OCI-LY3 (cell line): ENCODE measurements at regions not wholly inside any gene's neighbourhood (a gene's known extent, or its start where the extent isn't known, plus 50 kb on each side); places are given as distances from the start of the nearest gene placed in this dataset.

Experiments used
- H2AFZ ChIP-seq: fragments of 200-600, 300-600 bp; shearing (Covaris generic); 2 replicates; pipeline ENCODE4 v1.6.0; 2014; ENCODE audit warnings: antibody characterized with exemption, low read depth, low read length
- H3K27ac ChIP-seq: fragments of 200-600, 300-600 bp; sonication (generic); 2 replicates; pipeline ENCODE4 v1.5.1; 2014; ENCODE audit warnings: mild to moderate bottlenecking, low read length, moderate library complexity, mixed read lengths
- H3K27me3 ChIP-seq: fragments of 200-600, 300-600 bp; sonication (generic); 2 replicates; pipeline ENCODE4 v1.6.1; 2014; ENCODE audit warnings: low read depth, low read length, mixed read lengths
- H3K36me3 ChIP-seq: fragments of 200-600, 300-600 bp; sonication (generic); replicated peaks from 2 replicates; pipeline ENCODE3; 2014; ENCODE audit warnings: low read depth, low read length, mixed read lengths
- H3K4me1 ChIP-seq: fragments of 300-600, 200-600 bp; sonication (generic); 2 replicates; pipeline ENCODE4 v1.6.1; 2014; ENCODE audit warnings: low read length, mixed read lengths
- H3K4me2 ChIP-seq: fragments of 200-600, 300-600 bp; sonication (generic); 2 replicates; pipeline ENCODE4 v1.6.1; 2014; ENCODE audit warnings: low read length, mixed read lengths
- H3K4me3 ChIP-seq: fragments of 300-600, 200-600 bp; sonication (generic); 2 replicates; pipeline ENCODE4 v1.5.1; 2014; ENCODE audit warnings: antibody characterized with exemption, mild to moderate bottlenecking, low read length, moderate library complexity
- H3K79me2 ChIP-seq: fragments of 300-600, 200-600 bp; shearing (Covaris generic); 2 replicates; pipeline ENCODE4 v1.6.1; 2014; ENCODE audit warnings: mild to moderate bottlenecking, low read length, mixed read lengths
- H3K9ac ChIP-seq: fragments of 300-600, 200-600 bp; shearing (Covaris generic); 2 replicates; pipeline ENCODE4 v1.6.0; 2014; ENCODE audit warnings: mild to moderate bottlenecking, low read length, moderate library complexity
- H3K9me3 ChIP-seq: fragments of 200-600, 300-600 bp; shearing (Covaris generic); 2 replicates; pipeline ENCODE4 v1.6.1; 2014; ENCODE audit warnings: low read length, mixed read lengths; ENCODE audit not compliant: insufficient read depth
- H4K20me1 ChIP-seq: fragments of 200-600, 300-600 bp; sonication (generic); 2 replicates; pipeline ENCODE4 v1.6.1; 2016; ENCODE audit warnings: low read length, mixed read lengths; ENCODE audit not compliant: insufficient read depth
- EZH2phosphoT487 ChIP-seq: fragments of 200-600 bp; shearing (Covaris generic); IDR thresholded peaks from 2 replicates; pipeline ENCODE4 v1.6.1; 2018; ENCODE audit warnings: antibody characterized with exemption, mixed run types, low read depth
- TF ChIP-seq, protein P1 (sequence below): fragments of 200-600, 300-600 bp; sonication (generic); IDR thresholded peaks from 2 replicates; pipeline ENCODE4 v1.5.1; 2014; ENCODE audit warnings: antibody characterized with exemption, low read length, low read depth

DNA sequence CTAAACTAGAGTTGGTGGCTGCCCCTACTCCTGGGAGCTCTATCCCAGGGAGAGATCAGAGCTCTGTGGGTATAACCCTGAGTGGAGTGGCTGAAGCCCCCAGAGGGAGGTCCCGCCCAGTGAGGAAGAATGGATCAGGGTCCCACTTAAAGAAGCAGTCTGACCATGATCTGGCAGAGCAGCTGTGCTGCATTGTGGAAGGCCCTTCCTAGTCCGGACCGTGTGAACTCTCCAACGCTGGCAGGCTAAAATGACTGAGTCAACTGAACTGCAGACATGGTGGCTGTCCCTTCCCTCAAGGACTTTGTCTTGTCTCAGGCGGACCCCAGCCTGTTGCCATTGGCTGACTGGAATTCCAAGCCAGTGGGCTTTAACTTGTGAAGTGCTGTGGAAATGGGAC is 494.2 kb downstream of the FAM181B start:
- Histone ChIP-seq H3K36me3 (no peaks in the 10 kb centered on the region), H2AFZ (no peak overlapping the region), H4K20me1 (no peaks in the 10 kb centered on the region), H3K27me3 (no peaks in the 10 kb centered on the region), H3K4me1 (no peaks in the 10 kb centered on the region), H3K9me3 (no peaks in the 10 kb centered on the region), H3K9ac (no peak overlapping the region), H3K4me2 (no peak overlapping the region), H3K79me2 (no peaks in the 10 kb centered on the region), H3K4me3 (no peak overlapping the region), H3K27ac (no peak overlapping the region)
- TF ChIP-seq, protein P1, sequence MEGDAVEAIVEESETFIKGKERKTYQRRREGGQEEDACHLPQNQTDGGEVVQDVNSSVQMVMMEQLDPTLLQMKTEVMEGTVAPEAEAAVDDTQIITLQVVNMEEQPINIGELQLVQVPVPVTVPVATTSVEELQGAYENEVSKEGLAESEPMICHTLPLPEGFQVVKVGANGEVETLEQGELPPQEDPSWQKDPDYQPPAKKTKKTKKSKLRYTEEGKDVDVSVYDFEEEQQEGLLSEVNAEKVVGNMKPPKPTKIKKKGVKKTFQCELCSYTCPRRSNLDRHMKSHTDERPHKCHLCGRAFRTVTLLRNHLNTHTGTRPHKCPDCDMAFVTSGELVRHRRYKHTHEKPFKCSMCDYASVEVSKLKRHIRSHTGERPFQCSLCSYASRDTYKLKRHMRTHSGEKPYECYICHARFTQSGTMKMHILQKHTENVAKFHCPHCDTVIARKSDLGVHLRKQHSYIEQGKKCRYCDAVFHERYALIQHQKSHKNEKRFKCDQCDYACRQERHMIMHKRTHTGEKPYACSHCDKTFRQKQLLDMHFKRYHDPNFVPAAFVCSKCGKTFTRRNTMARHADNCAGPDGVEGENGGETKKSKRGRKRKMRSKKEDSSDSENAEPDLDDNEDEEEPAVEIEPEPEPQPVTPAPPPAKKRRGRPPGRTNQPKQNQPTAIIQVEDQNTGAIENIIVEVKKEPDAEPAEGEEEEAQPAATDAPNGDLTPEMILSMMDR = no peak
- no peak for TF ChIP-seq EZH2phosphoT487

DNA sequence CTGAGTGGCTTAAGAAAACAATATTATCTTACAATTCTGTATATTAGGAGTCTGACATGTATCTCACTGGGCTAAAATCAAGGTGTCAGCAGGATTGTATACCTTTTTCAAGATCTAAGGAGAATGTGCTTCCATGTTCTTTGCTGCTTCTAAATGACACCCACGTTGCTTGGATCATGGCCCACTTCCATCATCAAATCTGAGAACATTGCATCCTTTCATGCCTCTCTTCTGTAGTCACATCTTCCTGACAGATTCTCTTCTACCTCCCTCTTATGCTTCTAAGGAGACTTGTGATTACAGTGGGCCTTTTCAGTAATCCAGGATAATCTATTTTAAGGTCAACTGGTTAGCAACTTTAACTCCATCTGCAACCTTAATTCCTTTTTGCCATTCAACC is 499.4 kb downstream of the FAM181B start:
- Histone ChIP-seq H3K36me3 (no peaks in the 10 kb centered on the region), H3K27me3 (no peaks in the 10 kb centered on the region), H3K9ac (no peak overlapping the region), H3K4me3 (no peak overlapping the region), H3K4me1 (no peaks in the 10 kb centered on the region), H2AFZ (no peak overlapping the region), H3K79me2 (no peaks in the 10 kb centered on the region), H4K20me1 (no peaks in the 10 kb centered on the region), H3K4me2 (no peak overlapping the region), H3K9me3 (no peaks in the 10 kb centered on the region), H3K27ac (no peak overlapping the region)
- TF ChIP-seq EZH2phosphoT487 = no peak
- TF ChIP-seq, protein P1 = no peak

DNA sequence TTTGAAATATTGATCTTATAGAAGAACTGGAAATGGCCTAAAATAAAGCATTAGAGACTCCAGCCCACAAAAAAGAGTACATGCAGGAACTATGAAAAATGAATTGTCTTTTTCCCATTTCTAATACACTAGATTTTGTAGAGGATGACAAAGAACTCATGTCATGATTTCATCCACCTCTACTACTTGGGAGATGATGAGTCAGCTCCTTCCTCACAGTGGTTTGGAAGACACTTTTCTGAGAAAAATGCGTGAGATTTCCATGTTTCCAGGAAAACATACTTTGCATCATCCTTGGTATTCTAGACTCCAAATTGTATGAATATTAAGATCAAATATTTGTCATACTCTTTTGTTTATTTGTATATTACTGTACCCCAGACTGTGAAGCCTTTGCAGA is 500.5 kb downstream of the FAM181B start:
- no peaks in the 10 kb centered on the region for H3K4me1 ChIP-seq
- H3K4me3 ChIP-seq = no peak overlapping the region
- H3K36me3 ChIP-seq = no peaks in the 10 kb centered on the region
- H3K9ac ChIP-seq = no peak overlapping the region
- no peak overlapping the region for H2AFZ ChIP-seq
- TF ChIP-seq, protein P1 = no peak
- TF ChIP-seq EZH2phosphoT487 = no peak
- H3K79me2 ChIP-seq = no peaks in the 10 kb centered on the region
- H3K27ac ChIP-seq = no peak overlapping the region
- no peak overlapping the region for H3K4me2 ChIP-seq
- no peaks in the 10 kb centered on the region for H3K27me3 ChIP-seq
- H4K20me1 ChIP-seq = no peaks in the 10 kb centered on the region
- H3K9me3 ChIP-seq = no peaks in the 10 kb centered on the region

DNA sequence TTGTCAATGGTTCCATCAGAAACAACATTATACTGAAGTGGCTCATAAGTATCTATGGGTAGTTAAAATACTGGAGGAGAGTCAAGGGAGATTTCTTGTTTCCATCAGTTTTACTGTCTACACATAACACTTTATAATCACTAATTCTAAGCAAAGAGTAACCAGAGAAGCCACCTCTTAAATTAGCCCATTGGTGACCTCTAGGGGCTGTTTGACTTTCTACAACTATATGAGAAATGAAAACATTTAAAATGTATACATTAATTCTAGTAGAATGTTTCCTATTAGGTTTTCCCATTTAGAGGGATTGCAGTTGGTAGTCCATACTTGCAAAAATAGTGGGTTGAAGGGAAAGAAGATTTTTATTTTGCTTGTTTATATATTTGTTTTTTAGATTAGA is 504.3 kb downstream of the FAM181B start:
- Histone ChIP-seq H2AFZ (no peak overlapping the region), H4K20me1 (no peaks in the 10 kb centered on the region), H3K4me1 (peaks cover 3% of the 10 kb centered on the region; the same call in 1 of the 2 replicates), H3K4me2 (no peak overlapping the region), H3K27me3 (no peaks in the 10 kb centered on the region), H3K9ac (no peak overlapping the region), H3K79me2 (no peaks in the 10 kb centered on the region), H3K9me3 (no peaks in the 10 kb centered on the region), H3K27ac (no peak overlapping the region), H3K36me3 (no peaks in the 10 kb centered on the region), H3K4me3 (no peak overlapping the region)
- TF ChIP-seq, protein P1 = peak; percentile 79
- no peak for TF ChIP-seq EZH2phosphoT487
